Activated CD4-positive, alpha-beta T cell treated with anti-CD3 and anti-CD28 coated beads, Interleukin-2, Interleukin-4, amounts not matched to agents 100 ng/mL and 50 ng/mL, durations not matched to agents 16 hours and 8 hours (primary cell): ENCODE measurements at regions not wholly inside any gene's neighbourhood (a gene's known extent, or its start where the extent isn't known, plus 50 kb on each side); places are given as distances from the start of the nearest gene placed in this dataset.
A peak's percentile ranks its signal among the peaks of the same experiment; 100 is the strongest.
"Not testable (repeated sequence)": the region's sequence is repeated elsewhere in the genome, so short reads cannot be mapped to it uniquely, and the experiment has no call there.

ENCODE experiments used
- DNase-seq: peaks from one replicate; pipeline ENCODE4 v3.0.0-alpha.2; 2020; ENCODE audit warnings: low spot score

GRCh38 chr18:21928925-21929324 lies 188.3 kb downstream of the MIB1 start:
- no peak for DNase-seq

GRCh38 chr18:21930177-21930576 lies 189.6 kb downstream of the MIB1 start:
- no peak for DNase-seq

- DNase-seq = no peak
Measured at GRCh38 chr18:21933931-21934765, 193.6 kb downstream of the MIB1 start.

GRCh38 chr18:21934766-21935015 lies 194.1 kb downstream of the MIB1 start:
- no peak for DNase-seq

- DNase-seq = no peak
Measured at GRCh38 chr18:21943456-21943855, 202.9 kb downstream of the MIB1 start.

GRCh38 chr18:21949326-21950015 lies 208.9 kb downstream of the MIB1 start:
- DNase-seq = no peak

- peak; percentile 78 for DNase-seq
Measured at GRCh38 chr18:21955757-21956652, 213.4 kb upstream of the GATA6 start.

- DNase-seq = no peak
Measured at GRCh38 chr18:21958263-21958662, 211.1 kb upstream of the GATA6 start.

GRCh38 chr18:21958707-21959450 lies 210.5 kb upstream of the GATA6 start:
- no peak for DNase-seq

GRCh38 chr18:21960189-21960588 lies 209.2 kb upstream of the GATA6 start:
- DNase-seq = no peak

- no peak for DNase-seq
Measured at GRCh38 chr18:21963336-21963735, 206.1 kb upstream of the GATA6 start.

GRCh38 chr18:21968338-21968737 lies 201.1 kb upstream of the GATA6 start:
- no peak for DNase-seq

- no peak for DNase-seq
Measured at GRCh38 chr18:21972281-21972680, 197.1 kb upstream of the GATA6 start.

GRCh38 chr18:21975954-21976353 lies 193.4 kb upstream of the GATA6 start:
- DNase-seq = not testable (repeated sequence)

GRCh38 chr18:21978546-21979170 lies 190.7 kb upstream of the GATA6 start:
- DNase-seq = no peak

- DNase-seq = no peak
Measured at GRCh38 chr18:21979171-21979560, 190.2 kb upstream of the GATA6 start.

GRCh38 chr18:21979759-21980158 lies 189.6 kb upstream of the GATA6 start:
- no peak for DNase-seq

- DNase-seq = no peak
Measured at GRCh38 chr18:21980744-21981143, 188.6 kb upstream of the GATA6 start.

- not testable (repeated sequence) for DNase-seq
Measured at GRCh38 chr18:21981489-21981888, 187.9 kb upstream of the GATA6 start.

GRCh38 chr18:21991081-21991534 lies 178.3 kb upstream of the GATA6 start:
- DNase-seq = no peak

- DNase-seq = no peak
Measured at GRCh38 chr18:21991886-21992285, 177.5 kb upstream of the GATA6 start.
